ENCODE measurements at regions not wholly inside any gene's neighbourhood (a gene's known extent, or its start where the extent isn't known, plus 50 kb on each side); places are given as distances from the start of the nearest gene placed in this dataset.

DNA sequence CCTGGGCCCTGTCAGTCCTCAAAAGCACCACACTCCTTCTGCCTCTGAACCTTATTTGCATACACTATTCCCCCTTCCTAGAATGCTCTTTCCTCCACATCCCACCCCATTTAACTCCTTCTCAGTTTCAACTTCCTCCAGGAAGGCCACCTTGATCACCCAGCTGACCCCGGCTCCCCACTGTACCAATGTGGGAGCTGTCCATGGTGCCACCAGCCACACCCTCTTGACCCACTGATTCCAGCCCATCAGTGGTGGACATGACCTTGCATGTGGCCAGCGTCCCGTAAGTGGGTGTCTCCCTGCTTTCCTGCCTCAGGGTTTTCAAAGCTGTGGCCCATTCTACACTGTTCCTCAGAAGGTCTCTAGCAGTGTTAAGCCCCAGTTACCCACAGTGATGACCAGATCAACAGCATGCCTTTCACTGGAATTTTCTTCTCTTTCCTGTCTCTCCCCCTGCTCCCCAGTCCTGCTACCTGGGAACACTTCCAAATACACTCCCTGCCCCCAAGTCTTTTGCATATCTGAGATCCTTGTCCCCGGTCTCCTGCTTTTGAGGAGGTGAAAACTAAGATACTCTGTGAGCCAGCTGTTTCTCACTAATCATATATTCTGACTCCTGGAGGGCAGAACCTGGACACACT is 346.6 kb downstream of the MN1 start:
- H3K27me3 ChIP-seq = no peaks in the 10 kb centered on the region
- no peak overlapping the region for H3K27ac ChIP-seq
- no peaks in the 10 kb centered on the region for H3K36me3 ChIP-seq
- H3K4me3 ChIP-seq (ENCODE audit: low read depth in 1 of 2, low read length in 1 of 2) = no peak overlapping the region
- H3K9me3 ChIP-seq = no peaks in the 10 kb centered on the region
- TF ChIP-seq, protein P1, sequence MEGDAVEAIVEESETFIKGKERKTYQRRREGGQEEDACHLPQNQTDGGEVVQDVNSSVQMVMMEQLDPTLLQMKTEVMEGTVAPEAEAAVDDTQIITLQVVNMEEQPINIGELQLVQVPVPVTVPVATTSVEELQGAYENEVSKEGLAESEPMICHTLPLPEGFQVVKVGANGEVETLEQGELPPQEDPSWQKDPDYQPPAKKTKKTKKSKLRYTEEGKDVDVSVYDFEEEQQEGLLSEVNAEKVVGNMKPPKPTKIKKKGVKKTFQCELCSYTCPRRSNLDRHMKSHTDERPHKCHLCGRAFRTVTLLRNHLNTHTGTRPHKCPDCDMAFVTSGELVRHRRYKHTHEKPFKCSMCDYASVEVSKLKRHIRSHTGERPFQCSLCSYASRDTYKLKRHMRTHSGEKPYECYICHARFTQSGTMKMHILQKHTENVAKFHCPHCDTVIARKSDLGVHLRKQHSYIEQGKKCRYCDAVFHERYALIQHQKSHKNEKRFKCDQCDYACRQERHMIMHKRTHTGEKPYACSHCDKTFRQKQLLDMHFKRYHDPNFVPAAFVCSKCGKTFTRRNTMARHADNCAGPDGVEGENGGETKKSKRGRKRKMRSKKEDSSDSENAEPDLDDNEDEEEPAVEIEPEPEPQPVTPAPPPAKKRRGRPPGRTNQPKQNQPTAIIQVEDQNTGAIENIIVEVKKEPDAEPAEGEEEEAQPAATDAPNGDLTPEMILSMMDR (IDR thresholded peaks at IDR 0.05) = no peak
- no peaks in the 10 kb centered on the region for H3K4me1 ChIP-seq (ENCODE audit: control insufficient read depth in 1 of 2, insufficient read depth in 1 of 2, low read depth in 1 of 2, low read length in 1 of 2)

DNA sequence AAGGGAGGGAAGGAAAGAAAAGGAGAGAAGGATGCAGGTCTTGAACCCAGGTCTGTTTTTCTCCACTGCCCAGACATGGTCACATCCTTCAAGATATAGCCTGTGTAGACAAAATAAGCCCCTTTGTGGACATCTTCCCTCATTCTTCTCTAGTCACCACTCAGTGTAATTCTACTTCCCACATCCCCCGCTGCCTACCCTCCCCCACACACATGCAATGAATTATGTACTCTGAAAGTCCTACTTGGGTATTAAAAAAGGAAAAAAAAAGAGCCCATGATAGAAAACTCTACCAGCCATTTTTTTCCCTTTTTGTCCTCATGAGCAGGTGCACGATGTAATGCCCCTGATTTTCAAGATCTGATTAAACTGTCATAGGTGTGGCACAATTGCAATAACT is 346.0 kb downstream of the MN1 start:
- TF ChIP-seq, protein P1 (IDR thresholded peaks at IDR 0.05) = no peak

DNA sequence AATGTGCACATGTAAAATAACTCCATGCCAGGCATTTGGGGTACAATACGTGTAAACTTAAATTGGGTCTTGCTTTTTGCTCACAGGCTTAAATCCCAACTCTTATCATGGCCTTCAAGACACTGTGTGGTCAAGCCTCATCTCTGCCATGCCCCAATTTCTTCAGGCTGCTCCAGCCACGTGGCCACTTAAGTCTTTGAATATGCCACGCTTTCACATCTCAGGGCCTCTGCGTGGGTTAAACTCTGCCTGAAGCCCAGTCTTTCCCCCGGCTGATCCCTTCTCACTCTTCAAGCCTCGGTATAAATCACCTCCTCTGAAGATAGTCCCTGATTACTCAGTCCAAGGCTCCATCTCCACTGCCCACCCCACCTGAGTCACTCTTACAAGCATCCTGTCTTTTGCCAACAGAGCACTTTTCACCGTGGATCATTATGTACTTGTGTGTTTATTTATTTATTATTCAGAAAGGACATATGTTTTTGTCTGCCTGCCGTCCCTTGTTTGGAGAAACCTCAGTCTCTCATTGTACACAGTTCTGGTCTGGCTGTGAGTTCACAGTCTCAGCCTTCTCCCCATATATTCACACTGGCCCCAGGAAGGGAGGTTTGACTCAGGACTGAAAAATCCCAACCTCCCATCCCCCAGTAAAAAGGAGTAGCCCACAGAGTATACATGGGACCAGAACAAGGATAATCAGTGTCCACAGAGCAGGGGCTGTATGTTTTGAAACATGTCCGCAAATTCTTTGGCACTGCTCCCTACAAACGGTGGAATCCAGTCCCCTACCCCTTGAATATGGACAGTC is 344.7 kb downstream of the MN1 start:
- Histone ChIP-seq H3K27me3 (no peaks in the 10 kb centered on the region), H3K4me1 (ENCODE audit: control insufficient read depth in 1 of 2, insufficient read depth in 1 of 2, low read depth in 1 of 2, low read length in 1 of 2) (no peaks in the 10 kb centered on the region), H3K9me3 (no peaks in the 10 kb centered on the region), H3K4me3 (ENCODE audit: low read depth in 1 of 2, low read length in 1 of 2) (no peak overlapping the region), H3K27ac (no peak overlapping the region), H3K36me3 (no peaks in the 10 kb centered on the region)
- TF ChIP-seq, protein P1 (IDR thresholded peaks at IDR 0.05) = no peak

More for the DNA sequence above, 346.0 kb downstream of the MN1 start:
- H3K36me3 ChIP-seq = no peaks in the 10 kb centered on the region
- no peak overlapping the region for H3K4me3 ChIP-seq (ENCODE audit: low read depth in 1 of 2, low read length in 1 of 2)
- H3K27ac ChIP-seq = no peak overlapping the region
- no peaks in the 10 kb centered on the region for H3K4me1 ChIP-seq (ENCODE audit: control insufficient read depth in 1 of 2, insufficient read depth in 1 of 2, low read depth in 1 of 2, low read length in 1 of 2)
- H3K9me3 ChIP-seq = no peaks in the 10 kb centered on the region
- H3K27me3 ChIP-seq = no peaks in the 10 kb centered on the region

DNA sequence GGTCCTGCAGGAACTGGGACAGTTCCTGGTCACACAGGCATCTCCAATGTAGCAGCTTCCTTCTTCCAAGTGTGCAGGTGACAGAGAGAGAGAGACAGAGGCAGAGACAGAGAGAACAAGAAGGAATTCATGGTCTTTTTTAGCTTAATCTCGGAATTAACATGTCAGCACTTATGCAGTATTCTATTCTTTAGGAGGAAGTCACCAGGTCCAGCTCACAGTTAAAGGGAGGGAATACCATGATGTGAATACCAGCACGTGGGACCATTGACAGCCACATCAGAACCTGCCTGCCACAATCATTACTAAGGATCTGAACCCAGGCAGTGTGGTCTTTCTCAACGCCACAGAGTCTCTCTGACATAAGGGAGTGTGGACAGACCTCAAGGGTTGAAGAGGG is 341.6 kb downstream of the MN1 start:
- TF ChIP-seq, protein P1 (IDR thresholded peaks at IDR 0.05) = no peak
- Histone ChIP-seq H3K27ac (no peak overlapping the region), H3K9me3 (no peaks in the 10 kb centered on the region), H3K27me3 (no peaks in the 10 kb centered on the region), H3K36me3 (no peaks in the 10 kb centered on the region), H3K4me1 (ENCODE audit: control insufficient read depth in 1 of 2, insufficient read depth in 1 of 2, low read depth in 1 of 2, low read length in 1 of 2) (no peaks in the 10 kb centered on the region), H3K4me3 (ENCODE audit: low read depth in 1 of 2, low read length in 1 of 2) (no peak overlapping the region)

GRCh38 chr22:27460591-27461347 is 340.8 kb downstream of the MN1 start:
- no peak overlapping the region for H3K27ac ChIP-seq
- no peaks in the 10 kb centered on the region for H3K4me1 ChIP-seq (ENCODE audit: control insufficient read depth in 1 of 2, insufficient read depth in 1 of 2, low read depth in 1 of 2, low read length in 1 of 2)
- H3K36me3 ChIP-seq = no peaks in the 10 kb centered on the region
- H3K4me3 ChIP-seq (ENCODE audit: low read depth in 1 of 2, low read length in 1 of 2) = no peak overlapping the region
- no peaks in the 10 kb centered on the region for H3K27me3 ChIP-seq
- TF ChIP-seq, protein P1 (IDR thresholded peaks at IDR 0.05) = no peak
- no peaks in the 10 kb centered on the region for H3K9me3 ChIP-seq
